GM10266 (cell line): ENCODE measurements at regions not wholly inside any gene's neighbourhood (a gene's known extent, or its start where the extent isn't known, plus 50 kb on each side); places are given as distances from the start of the nearest gene placed in this dataset.

Source experiments
- DNase-seq: peaks from one replicate; pipeline ENCODE4 v3.0.0; 2012; ENCODE audit errors: extremely low spot score
- CTCF ChIP-seq: IDR thresholded peaks from 2 replicates; pipeline ENCODE4 v1.5.1; 2012; ENCODE audit warnings: mild to moderate bottlenecking, low read depth; ENCODE audit not compliant: control insufficient read depth, insufficient read depth; ENCODE audit errors: missing control alignments

- DNase-seq: no peak
- no peak for TF ChIP-seq CTCF
Observed at GRCh38 chr4:56267558-56267957, 119.7 kb downstream of the AASDH start.

GRCh38 chr4:56264873-56265272 is 122.4 kb downstream of the AASDH start:
- DNase-seq: no peak
- TF ChIP-seq CTCF: no peak

DNA sequence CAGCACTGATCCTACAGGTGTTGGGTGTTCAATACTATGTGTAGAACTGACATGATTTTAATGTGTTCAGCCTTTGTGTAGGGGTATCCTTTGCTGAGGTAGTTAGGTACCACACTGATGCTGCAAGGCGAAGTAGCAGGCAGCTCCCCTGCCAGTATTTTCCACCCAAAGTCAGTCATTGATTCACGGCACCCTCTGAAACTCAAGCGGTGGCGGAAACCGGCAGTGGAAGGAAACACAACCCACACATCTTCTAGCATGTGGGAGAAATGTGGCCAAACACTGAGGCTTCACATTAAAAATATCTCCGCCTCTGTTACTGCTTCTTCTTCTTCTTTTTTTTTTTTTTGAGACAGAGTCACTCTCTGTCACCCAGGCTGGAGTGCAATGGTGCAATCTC is 126.3 kb downstream of the AASDH start:
- TF ChIP-seq CTCF: no peak
- DNase-seq: peak; percentile 19

- TF ChIP-seq CTCF: no peak
- DNase-seq: no peak
Observed at GRCh38 chr4:56260320-56260719, 127.0 kb downstream of the AASDH start.

DNA sequence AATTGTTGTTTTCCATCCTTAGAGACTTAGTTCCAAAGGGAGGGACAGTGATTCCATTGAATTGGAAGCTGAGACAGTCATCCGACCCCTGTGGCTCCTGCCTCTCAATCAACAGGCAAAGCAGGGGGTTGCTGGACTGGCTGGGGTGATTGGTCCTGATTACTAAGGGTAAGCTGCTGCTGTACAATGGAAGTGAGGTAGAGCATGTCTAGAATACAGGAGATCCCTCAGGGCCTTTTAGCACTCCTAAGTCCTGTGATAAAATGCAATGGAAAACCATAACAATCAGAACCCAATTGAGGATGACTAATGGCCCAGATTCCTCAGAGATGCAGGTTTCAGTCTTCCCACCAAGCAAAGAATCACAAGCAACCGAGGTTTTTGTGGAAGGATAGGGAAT is 127.6 kb downstream of the AASDH start:
- DNase-seq: no peak
- TF ChIP-seq CTCF: no peak

DNA sequence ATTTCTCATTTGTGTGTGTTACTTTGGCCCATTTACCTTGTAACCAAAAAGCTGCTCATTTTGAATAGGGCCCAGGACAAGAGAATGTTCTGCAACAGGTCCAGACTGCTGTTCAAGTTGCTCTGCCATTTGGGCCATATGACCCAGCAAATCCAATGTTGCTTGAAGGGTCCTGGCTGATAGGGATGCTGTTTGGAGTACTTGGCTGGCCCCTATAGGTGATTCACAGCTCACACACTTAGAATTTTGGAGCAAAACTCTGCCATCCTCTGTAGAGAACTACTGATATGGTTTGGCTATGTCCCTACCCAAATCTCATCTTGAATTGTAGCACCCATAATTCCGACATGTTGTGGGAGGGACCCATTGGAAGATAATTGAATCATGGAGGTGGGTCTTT is 131.5 kb downstream of the AASDH start:
- no peak for TF ChIP-seq CTCF
- no peak for DNase-seq

DNA sequence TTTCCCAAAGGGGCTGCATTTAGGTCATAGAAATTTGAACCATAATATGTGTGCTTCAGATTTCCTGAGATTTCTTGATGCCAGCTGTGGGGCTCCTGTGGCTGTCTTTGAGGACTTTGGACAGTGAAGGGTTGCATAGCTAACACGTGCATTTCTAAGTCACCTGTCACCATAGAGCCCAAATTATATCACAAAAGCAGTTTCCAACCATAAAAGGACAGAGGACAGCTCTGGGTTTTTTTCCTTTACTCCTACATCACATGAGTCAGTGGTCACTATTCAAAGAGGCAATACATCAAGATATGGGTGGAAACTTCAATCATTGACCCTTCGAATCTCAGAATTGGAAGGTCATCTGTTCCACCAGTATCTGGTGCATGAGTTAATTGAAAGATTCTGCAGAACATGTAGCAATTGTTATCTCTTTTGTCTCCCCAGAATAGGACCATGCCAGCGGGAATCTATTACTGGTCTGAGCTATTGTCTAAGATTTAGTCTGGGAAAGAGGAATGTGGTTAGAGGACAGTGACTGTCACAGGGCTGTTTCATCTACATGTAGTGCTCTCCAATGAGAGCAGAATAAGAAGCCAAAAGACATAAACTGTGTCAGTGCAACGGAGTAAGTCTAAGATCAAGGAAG is 133.5 kb downstream of the AASDH start:
- no peak for TF ChIP-seq CTCF
- DNase-seq: no peak
